ES-I3 (cell line): ENCODE measurements at regions not wholly inside any gene's neighbourhood (a gene's known extent, or its start where the extent isn't known, plus 50 kb on each side); places are given as distances from the start of the nearest gene placed in this dataset.
"Not testable (repeated sequence)": the region's sequence is repeated elsewhere in the genome, so short reads cannot be mapped to it uniquely, and the experiment has no call there.

ENCODE experiments used
- H3K36me3 ChIP-seq: 2 replicates; pipeline ENCODE4 v1.6.1; 2013; ENCODE audit warnings: mild to moderate bottlenecking, low read length, control low read depth, moderate library complexity; ENCODE audit not compliant: insufficient read depth
- H3K4me1 ChIP-seq: 2 replicates; pipeline ENCODE4 v1.6.1; 2013; ENCODE audit warnings: mild to moderate bottlenecking, control low read depth, low read length; ENCODE audit not compliant: insufficient read depth
- H3K9ac ChIP-seq: 2 replicates; pipeline ENCODE4 v1.6.1; 2013; ENCODE audit warnings: low read depth, mild to moderate bottlenecking, low read length, moderate library complexity
- H3K9me3 ChIP-seq: 2 replicates; pipeline ENCODE4 v1.6.1; 2013; ENCODE audit warnings: mild to moderate bottlenecking, low read length, moderate library complexity; ENCODE audit not compliant: control insufficient read depth, insufficient read depth

GRCh38 chr20:48142516-48142773 lies 357.2 kb upstream of the SULF2 start:
- peaks cover 10% of the 10 kb centered on the region for H3K9me3 ChIP-seq
- H3K4me1 ChIP-seq: no peaks in the 10 kb centered on the region
- H3K9ac ChIP-seq: no peak overlapping the region
- H3K36me3 ChIP-seq: no peaks in the 10 kb centered on the region

GRCh38 chr20:48141660-48142515 lies 356.6 kb upstream of the SULF2 start:
- Histone ChIP-seq H3K36me3 (no peaks in the 10 kb centered on the region), H3K4me1 (no peaks in the 10 kb centered on the region), H3K9me3 (peaks cover 10% of the 10 kb centered on the region), H3K9ac (no peak overlapping the region)

GRCh38 chr20:48139262-48140041 lies 354.2 kb upstream of the SULF2 start:
- Histone ChIP-seq H3K9ac (no peak overlapping the region), H3K4me1 (no peaks in the 10 kb centered on the region), H3K36me3 (no peaks in the 10 kb centered on the region), H3K9me3 (peaks cover 10% of the 10 kb centered on the region)

- no peaks in the 10 kb centered on the region for H3K4me1 ChIP-seq
- no peaks in the 10 kb centered on the region for H3K36me3 ChIP-seq
- H3K9me3 ChIP-seq: no peaks in the 10 kb centered on the region
- H3K9ac ChIP-seq: no peak overlapping the region
Observed at GRCh38 chr20:48132834-48133233, 347.6 kb upstream of the SULF2 start.

- Histone ChIP-seq H3K9ac (no peak overlapping the region), H3K4me1 (no peaks in the 10 kb centered on the region), H3K36me3 (no peaks in the 10 kb centered on the region), H3K9me3 (no peaks in the 10 kb centered on the region)
Observed at GRCh38 chr20:48131581-48131980, 346.3 kb upstream of the SULF2 start.

- Histone ChIP-seq H3K4me1 (no peaks in the 10 kb centered on the region), H3K9me3 (no peaks in the 10 kb centered on the region), H3K9ac (no peak overlapping the region), H3K36me3 (no peaks in the 10 kb centered on the region)
Observed at GRCh38 chr20:48129345-48129942, 344.2 kb upstream of the SULF2 start.

GRCh38 chr20:48128436-48128835 lies 343.2 kb upstream of the SULF2 start:
- no peaks in the 10 kb centered on the region for H3K36me3 ChIP-seq
- H3K9me3 ChIP-seq: no peaks in the 10 kb centered on the region
- H3K9ac ChIP-seq: no peak overlapping the region
- H3K4me1 ChIP-seq: no peaks in the 10 kb centered on the region

- H3K9me3 ChIP-seq, H3K9ac ChIP-seq, H3K36me3 ChIP-seq, H3K4me1 ChIP-seq: not testable (repeated sequence)
Observed at GRCh38 chr20:48127964-48128363, 342.7 kb upstream of the SULF2 start.

- H3K9ac ChIP-seq, H3K9me3 ChIP-seq, H3K4me1 ChIP-seq, H3K36me3 ChIP-seq: not testable (repeated sequence)
Observed at GRCh38 chr20:48127133-48127532, 341.9 kb upstream of the SULF2 start.

GRCh38 chr20:48126227-48126740 lies 341.0 kb upstream of the SULF2 start:
- no peak overlapping the region for H3K9ac ChIP-seq
- H3K9me3 ChIP-seq: no peaks in the 10 kb centered on the region
- H3K4me1 ChIP-seq: no peaks in the 10 kb centered on the region
- no peaks in the 10 kb centered on the region for H3K36me3 ChIP-seq

GRCh38 chr20:48124960-48125359 lies 339.7 kb upstream of the SULF2 start:
- no peaks in the 10 kb centered on the region for H3K36me3 ChIP-seq
- H3K9ac ChIP-seq: no peak overlapping the region
- H3K9me3 ChIP-seq: no peaks in the 10 kb centered on the region
- H3K4me1 ChIP-seq: no peaks in the 10 kb centered on the region

- H3K9me3 ChIP-seq: no peaks in the 10 kb centered on the region
- no peaks in the 10 kb centered on the region for H3K36me3 ChIP-seq
- no peaks in the 10 kb centered on the region for H3K4me1 ChIP-seq
- H3K9ac ChIP-seq: no peak overlapping the region
Observed at GRCh38 chr20:48124181-48124782, 339.0 kb upstream of the SULF2 start.

GRCh38 chr20:48120120-48120519 lies 334.8 kb upstream of the SULF2 start:
- H3K9me3 ChIP-seq: no peaks in the 10 kb centered on the region
- H3K9ac ChIP-seq: no peak overlapping the region
- no peaks in the 10 kb centered on the region for H3K4me1 ChIP-seq
- no peaks in the 10 kb centered on the region for H3K36me3 ChIP-seq

- not testable (repeated sequence) for H3K4me1 ChIP-seq, H3K9ac ChIP-seq, H3K36me3 ChIP-seq, H3K9me3 ChIP-seq
Observed at GRCh38 chr20:48119389-48119788, 334.1 kb upstream of the SULF2 start.
